ENCODE measurements at regions not wholly inside any gene's neighbourhood (a gene's known extent, or its start where the extent isn't known, plus 50 kb on each side); places are given as distances from the start of the nearest gene placed in this dataset.

DNA sequence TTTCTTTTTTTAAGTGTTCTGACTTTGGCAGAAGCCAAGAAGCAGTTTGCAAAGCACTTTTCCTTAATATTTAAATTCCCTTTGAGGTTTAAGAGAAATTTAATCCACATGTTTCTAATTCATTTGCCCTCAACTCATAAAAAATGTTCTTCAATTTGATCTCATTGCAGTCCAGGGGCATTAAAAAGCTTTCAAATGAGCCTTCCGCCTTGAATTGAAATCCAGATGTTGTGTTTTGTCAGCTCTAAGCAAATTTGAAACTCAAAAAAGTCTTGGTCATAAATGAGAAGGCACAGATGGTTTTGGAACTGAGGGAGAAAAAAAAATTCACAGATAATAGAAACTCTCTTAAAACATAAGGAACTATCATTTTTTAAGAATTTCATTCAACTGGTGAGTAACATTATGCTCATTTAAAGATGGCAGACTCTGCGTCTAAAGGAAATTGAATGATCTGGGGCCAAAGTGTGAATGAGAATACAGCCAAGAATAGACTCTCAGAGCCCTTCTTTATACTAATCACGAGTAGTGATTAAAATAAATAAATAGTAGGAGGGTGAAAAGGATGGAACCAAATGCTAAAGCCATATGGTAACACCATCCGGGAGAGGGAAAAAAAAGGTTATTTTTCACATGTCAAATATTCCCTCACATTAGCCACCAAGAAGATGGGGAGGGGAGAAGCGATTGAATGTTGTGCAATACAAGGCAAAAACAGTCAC lies 1304.7 kb downstream of the CDH8 start:
- TF ChIP-seq CREB1 (IDR thresholded peaks at IDR 0.05; ENCODE audit: low read depth) (no peak), CEBPB (IDR thresholded peaks at IDR 0.05) (no peak), YY1 (IDR thresholded peaks at IDR 0.05; ENCODE audit: low read depth) (no peak), TCF12 (IDR thresholded peaks at IDR 0.05; ENCODE audit: low read depth) (no peak), EP300 (IDR thresholded peaks at IDR 0.05; ENCODE audit: borderline replicate concordance) (no peak)
